GM23338 (cell line): ENCODE measurements at regions not wholly inside any gene's neighbourhood (a gene's known extent, or its start where the extent isn't known, plus 50 kb on each side); places are given as distances from the start of the nearest gene placed in this dataset.

Source experiments
- CREB1 ChIP-seq: fragments of 250-450 bp; sonication (Bioruptor Pico); IDR thresholded peaks from 2 replicates; pipeline ENCODE4 v1.5.0; 2020; ENCODE audit warnings: low read depth, mild to moderate bottlenecking, moderate library complexity
- CTCF ChIP-seq, 2 experiments: fragments of 200-600 bp in 1 of 2; sonication (generic) in 1 of 2; conservative IDR thresholded peaks; 2 replicates each; pipeline versions ENCODE4 v1.5.1 to v1.6.1; 2016 to 2017; ENCODE audit warnings: antibody characterized with exemption in 2 of 2, low read depth in 2 of 2, mild to moderate bottlenecking in 2 of 2, moderate library complexity in 1 of 2
- EZH2 ChIP-seq: fragments of 200-600 bp; sonication (generic); IDR thresholded peaks from one replicate; pipeline ENCODE4 v1.8.0; 2017; ENCODE audit warnings: antibody characterized with exemption, mild to moderate bottlenecking, low read depth; ENCODE audit not compliant: unreplicated experiment
- EZH2phosphoT487 ChIP-seq: fragments of 200-600 bp; sonication (generic); IDR thresholded peaks from one replicate; pipeline ENCODE4 v1.8.1; 2018; ENCODE audit warnings: antibody characterized with exemption; ENCODE audit not compliant: unreplicated experiment
- JUNB ChIP-seq: IDR thresholded peaks from one replicate; pipeline ENCODE4 v1.6.1; 2016; ENCODE audit warnings: antibody characterized with exemption; ENCODE audit not compliant: unreplicated experiment
- NANOG ChIP-seq: IDR thresholded peaks from 2 replicates; pipeline ENCODE4 v1.6.1; 2016; ENCODE audit warnings: antibody characterized with exemption, borderline replicate concordance
- POLR2AphosphoS5 ChIP-seq: IDR thresholded peaks from 2 replicates; pipeline ENCODE4 v1.6.1; 2016; ENCODE audit warnings: antibody characterized with exemption, low read depth
- TF ChIP-seq, protein P1 (sequence below): IDR thresholded peaks from one replicate; pipeline ENCODE4 v1.6.1; 2018; ENCODE audit warnings: antibody characterized with exemption; ENCODE audit not compliant: unreplicated experiment
- TF ChIP-seq, protein P2 (sequence below): IDR thresholded peaks from 2 replicates; pipeline ENCODE4 v1.6.1; 2016; ENCODE audit warnings: antibody characterized with exemption

DNA sequence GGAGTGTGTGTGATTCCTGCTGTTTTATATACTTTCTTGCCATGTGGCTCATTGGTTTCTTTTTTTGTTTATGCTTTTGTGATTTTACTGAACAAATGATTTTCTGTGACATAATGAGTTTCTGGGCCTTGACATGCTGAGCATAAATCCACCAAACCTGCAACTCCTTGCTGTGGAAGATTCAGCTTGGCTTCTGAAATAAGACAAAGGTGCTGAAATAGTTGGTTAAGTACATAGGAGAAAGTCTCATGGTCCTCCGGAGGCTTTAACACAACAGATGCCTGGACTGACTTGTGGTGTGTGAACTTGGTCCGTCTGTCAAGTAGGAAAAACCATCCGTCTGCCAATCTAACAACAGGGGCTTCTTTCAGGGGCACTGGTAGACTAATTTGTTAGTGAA, 315.3 kb upstream of the CXCR4 start:
- TF ChIP-seq CTCF (conservative IDR thresholded peaks at IDR 0.05; ENCODE audit: low read depth in 2 of 2) (no peak), EZH2phosphoT487 (no peak), NANOG (no peak), EZH2 (no peak), POLR2AphosphoS5 (no peak), JUNB (no peak), CREB1 (CRISPR knock-in tag) (no peak)
- TF ChIP-seq, protein P1, sequence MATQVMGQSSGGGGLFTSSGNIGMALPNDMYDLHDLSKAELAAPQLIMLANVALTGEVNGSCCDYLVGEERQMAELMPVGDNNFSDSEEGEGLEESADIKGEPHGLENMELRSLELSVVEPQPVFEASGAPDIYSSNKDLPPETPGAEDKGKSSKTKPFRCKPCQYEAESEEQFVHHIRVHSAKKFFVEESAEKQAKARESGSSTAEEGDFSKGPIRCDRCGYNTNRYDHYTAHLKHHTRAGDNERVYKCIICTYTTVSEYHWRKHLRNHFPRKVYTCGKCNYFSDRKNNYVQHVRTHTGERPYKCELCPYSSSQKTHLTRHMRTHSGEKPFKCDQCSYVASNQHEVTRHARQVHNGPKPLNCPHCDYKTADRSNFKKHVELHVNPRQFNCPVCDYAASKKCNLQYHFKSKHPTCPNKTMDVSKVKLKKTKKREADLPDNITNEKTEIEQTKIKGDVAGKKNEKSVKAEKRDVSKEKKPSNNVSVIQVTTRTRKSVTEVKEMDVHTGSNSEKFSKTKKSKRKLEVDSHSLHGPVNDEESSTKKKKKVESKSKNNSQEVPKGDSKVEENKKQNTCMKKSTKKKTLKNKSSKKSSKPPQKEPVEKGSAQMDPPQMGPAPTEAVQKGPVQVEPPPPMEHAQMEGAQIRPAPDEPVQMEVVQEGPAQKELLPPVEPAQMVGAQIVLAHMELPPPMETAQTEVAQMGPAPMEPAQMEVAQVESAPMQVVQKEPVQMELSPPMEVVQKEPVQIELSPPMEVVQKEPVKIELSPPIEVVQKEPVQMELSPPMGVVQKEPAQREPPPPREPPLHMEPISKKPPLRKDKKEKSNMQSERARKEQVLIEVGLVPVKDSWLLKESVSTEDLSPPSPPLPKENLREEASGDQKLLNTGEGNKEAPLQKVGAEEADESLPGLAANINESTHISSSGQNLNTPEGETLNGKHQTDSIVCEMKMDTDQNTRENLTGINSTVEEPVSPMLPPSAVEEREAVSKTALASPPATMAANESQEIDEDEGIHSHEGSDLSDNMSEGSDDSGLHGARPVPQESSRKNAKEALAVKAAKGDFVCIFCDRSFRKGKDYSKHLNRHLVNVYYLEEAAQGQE = no peak
- TF ChIP-seq, protein P2, sequence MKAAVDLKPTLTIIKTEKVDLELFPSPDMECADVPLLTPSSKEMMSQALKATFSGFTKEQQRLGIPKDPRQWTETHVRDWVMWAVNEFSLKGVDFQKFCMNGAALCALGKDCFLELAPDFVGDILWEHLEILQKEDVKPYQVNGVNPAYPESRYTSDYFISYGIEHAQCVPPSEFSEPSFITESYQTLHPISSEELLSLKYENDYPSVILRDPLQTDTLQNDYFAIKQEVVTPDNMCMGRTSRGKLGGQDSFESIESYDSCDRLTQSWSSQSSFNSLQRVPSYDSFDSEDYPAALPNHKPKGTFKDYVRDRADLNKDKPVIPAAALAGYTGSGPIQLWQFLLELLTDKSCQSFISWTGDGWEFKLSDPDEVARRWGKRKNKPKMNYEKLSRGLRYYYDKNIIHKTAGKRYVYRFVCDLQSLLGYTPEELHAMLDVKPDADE = no peak
